H9 (cell line): ENCODE measurements at regions not wholly inside any gene's neighbourhood (a gene's known extent, or its start where the extent isn't known, plus 50 kb on each side); places are given as distances from the start of the nearest gene placed in this dataset.

Experiments used
- DNase-seq: peaks from one replicate; pipeline ENCODE4 v3.0.0-alpha.2; 2017
- H2AFZ ChIP-seq: one replicate; pipeline ENCODE4 v1.6.1; 2013; ENCODE audit warnings: mild to moderate bottlenecking, low read length, control low read depth, moderate library complexity
- H2AK5ac ChIP-seq: 2 replicates; pipeline ENCODE4 v1.6.1; 2013; ENCODE audit warnings: low read length, control low read depth, mixed read lengths; ENCODE audit not compliant: insufficient read length
- H2BK120ac ChIP-seq: one replicate; pipeline ENCODE4 v1.6.1; 2013; ENCODE audit warnings: low read depth, mild to moderate bottlenecking, low read length, control low read depth, inconsistent platforms; ENCODE audit not compliant: poor library complexity, severe bottlenecking
- H2BK12ac ChIP-seq: 2 replicates; pipeline ENCODE4 v1.6.1; 2013; ENCODE audit warnings: low read length, control low read depth, mixed read lengths, low read depth; ENCODE audit not compliant: insufficient read length
- H2BK15ac ChIP-seq: 2 replicates; pipeline ENCODE4 v1.6.1; 2013; ENCODE audit warnings: low read depth, low read length, control low read depth
- H2BK20ac ChIP-seq: one replicate; pipeline ENCODE4 v1.6.1; 2013; ENCODE audit warnings: low read depth, mild to moderate bottlenecking, low read length, control low read depth, inconsistent platforms; ENCODE audit not compliant: poor library complexity, severe bottlenecking
- H2BK5ac ChIP-seq: 2 replicates; pipeline ENCODE4 v1.6.1; 2013; ENCODE audit warnings: low read length, control low read depth, mixed read lengths; ENCODE audit not compliant: insufficient read length
- H3K14ac ChIP-seq: 2 replicates; pipeline ENCODE4 v1.6.1; 2013; ENCODE audit warnings: low read length, control low read depth; ENCODE audit not compliant: insufficient read depth
- H3K18ac ChIP-seq: 2 replicates; pipeline ENCODE4 v1.6.1; 2013; ENCODE audit warnings: low read depth, mild to moderate bottlenecking, mixed read lengths, low read length, control low read depth; ENCODE audit not compliant: insufficient read length
- H3K23ac ChIP-seq: 2 replicates; pipeline ENCODE4 v1.6.1; 2013; ENCODE audit warnings: low read length, control low read depth, mixed read lengths, low read depth; ENCODE audit not compliant: insufficient read length
- H3K23me2 ChIP-seq: 2 replicates; pipeline ENCODE4 v1.6.1; 2013; ENCODE audit warnings: low read depth, mild to moderate bottlenecking, mixed read lengths, low read length, control low read depth; ENCODE audit not compliant: insufficient read length, poor library complexity, severe bottlenecking
- H3K27ac ChIP-seq: 2 replicates; pipeline ENCODE4 v1.5.1; 2013; ENCODE audit warnings: low read length, control low read depth, mixed read lengths, low read depth; ENCODE audit not compliant: insufficient read length
- H3K27me3 ChIP-seq: 2 replicates; pipeline ENCODE4 v1.6.1; 2013; ENCODE audit warnings: low read length, control low read depth, inconsistent platforms; ENCODE audit not compliant: insufficient read depth
- H3K4ac ChIP-seq: 2 replicates; pipeline ENCODE4 v1.6.1; 2013; ENCODE audit warnings: low read depth, mild to moderate bottlenecking, control low read depth, inconsistent platforms, low read length, moderate library complexity
- H3K4me1 ChIP-seq: 2 replicates; pipeline ENCODE4 v1.6.1; 2013; ENCODE audit warnings: low read length, control low read depth, inconsistent platforms; ENCODE audit not compliant: insufficient read depth
- H3K4me2 ChIP-seq: 2 replicates; pipeline ENCODE4 v1.6.1; 2013; ENCODE audit warnings: low read length, control low read depth, mixed read lengths; ENCODE audit not compliant: insufficient read length, insufficient read depth
- H3K56ac ChIP-seq: 2 replicates; pipeline ENCODE4 v1.6.1; 2013; ENCODE audit warnings: low read depth, mild to moderate bottlenecking, mixed read lengths, low read length, control low read depth; ENCODE audit not compliant: insufficient read length
- H3K79me1 ChIP-seq: 2 replicates; pipeline ENCODE4 v1.6.1; 2013; ENCODE audit warnings: low read depth, mild to moderate bottlenecking, moderate library complexity, low read length, control low read depth, inconsistent platforms; ENCODE audit not compliant: insufficient read depth, poor library complexity, severe bottlenecking
- H3K79me2 ChIP-seq: 2 replicates; pipeline ENCODE4 v1.6.1; 2013; ENCODE audit warnings: low read length, control low read depth, inconsistent platforms; ENCODE audit not compliant: insufficient read depth
- H3K9ac ChIP-seq: 2 replicates; pipeline ENCODE4 v1.6.1; 2013; ENCODE audit warnings: low read length, control low read depth, mixed read lengths; ENCODE audit not compliant: insufficient read length; ENCODE audit errors: extremely low read depth
- H3K9me3 ChIP-seq: one replicate; pipeline ENCODE4 v1.6.1; 2013; ENCODE audit warnings: low read depth, low read length, inconsistent platforms; ENCODE audit not compliant: control insufficient read depth
- H3T11ph ChIP-seq: one replicate; pipeline ENCODE4 v1.6.1; 2013; ENCODE audit warnings: mild to moderate bottlenecking, low read length, control low read depth, inconsistent platforms
- H4K20me1 ChIP-seq: one replicate; pipeline ENCODE4 v1.6.1; 2013; ENCODE audit not compliant: control insufficient read depth, insufficient read length, insufficient read depth
- H4K5ac ChIP-seq: 2 replicates; pipeline ENCODE4 v1.6.1; 2013; ENCODE audit warnings: low read depth, mild to moderate bottlenecking, mixed read lengths, low read length, control low read depth; ENCODE audit not compliant: insufficient read length
- H4K8ac ChIP-seq: replicated peaks from 2 replicates; pipeline ENCODE4 v1.6.1; 2013; ENCODE audit warnings: low read length, control low read depth, mixed read lengths, low read depth; ENCODE audit not compliant: insufficient read length
- H4K91ac ChIP-seq: 2 replicates; pipeline ENCODE4 v1.6.1; 2013; ENCODE audit warnings: low read depth, mild to moderate bottlenecking, moderate library complexity, mixed read lengths, low read length, control low read depth; ENCODE audit not compliant: insufficient read length
- H3K27ac Mint-ChIP-seq, 3 experiments: 2 replicates in 2 of 3; 3 replicates in 1 of 3; pipeline ENCODE4 v1.8.0; 2020 to 2021; ENCODE audit warnings: mixed read lengths in 3 of 3, mild to moderate bottlenecking in 1 of 3, moderate library complexity in 1 of 3
- H3K27me3 Mint-ChIP-seq: 2 replicates; pipeline ENCODE4 v1.8.0; 2021; ENCODE audit warnings: low read depth, mild to moderate bottlenecking, moderate library complexity, mixed read lengths
- H3K36me3 Mint-ChIP-seq, 3 experiments: 2 replicates in 2 of 3; 3 replicates in 1 of 3; pipeline ENCODE4 v1.8.0; 2020 to 2021; ENCODE audit warnings: low read depth in 3 of 3, mixed read lengths in 3 of 3; ENCODE audit not compliant: insufficient read depth in 1 of 3
- H3K4me1 Mint-ChIP-seq, 2 experiments: 2 replicates each; pipeline ENCODE4 v1.8.0; 2020; ENCODE audit warnings: mixed read lengths in 2 of 2
- H3K4me3 Mint-ChIP-seq, 2 experiments: 2 replicates in 1 of 2; 3 replicates in 1 of 2; pipeline ENCODE4 v1.8.0; 2020 to 2021; ENCODE audit warnings: mild to moderate bottlenecking in 2 of 2, mixed read lengths in 2 of 2, moderate library complexity in 1 of 2
- H3K9me3 Mint-ChIP-seq, 2 experiments: 2 replicates in 1 of 2; 3 replicates in 1 of 2; pipeline ENCODE4 v1.8.0; 2020; ENCODE audit warnings: mild to moderate bottlenecking in 2 of 2, mixed read lengths in 2 of 2, moderate library complexity in 1 of 2
- WGBS: extraction: QIAGEN DNeasy Blood & Tissue Kit; methylation state at CpG from one replicate; pipeline ENCODE4 v1.1.7; 2013; ENCODE audit warnings: missing lambda C conversion rate, low lambda C conversion rate, mixed read lengths; ENCODE audit not compliant: insufficient read length; ENCODE audit errors: extremely low coverage; 5-methylcytosine and 5-hydroxymethylcytosine counted together
- TF ChIP-seq, protein P1 (sequence below): fragments of 200-600 bp; sonication (generic); conservative IDR thresholded peaks from 3 replicates; pipeline ENCODE4 v1.8.0; 2021; ENCODE audit warnings: antibody characterized with exemption, mild to moderate bottlenecking

GRCh38 chr6:11473008-11473740 lies 64.4 kb upstream of the TMEM170B start:
- no peaks in the 10 kb centered on the region for H3K4me1 ChIP-seq
- no peak for DNase-seq
- H3K79me2 ChIP-seq = no peaks in the 10 kb centered on the region
- no peaks in the 10 kb centered on the region for H3K23me2 ChIP-seq
- no peak overlapping the region for H3K27ac ChIP-seq
- H3K18ac ChIP-seq = no peak overlapping the region
- no peak overlapping the region for H3T11ph ChIP-seq
- H3K27me3 ChIP-seq = no peaks in the 10 kb centered on the region
- H2BK120ac ChIP-seq = no peak overlapping the region
- no peak overlapping the region for H4K5ac ChIP-seq
- Mint-ChIP-seq H3K36me3 (no peaks in the 10 kb centered on the region), H3K4me3 (no peak overlapping the region), H3K27me3 (no peaks in the 10 kb centered on the region), H3K27ac (no peak overlapping the region), H3K4me1 (0 out of 4 replicates have a peak, but pooled peaks cover 0 to 3% of the 10 kb centered on the region in 2 experiments), H3K9me3 (no peaks in the 10 kb centered on the region)
- TF ChIP-seq, protein P1, sequence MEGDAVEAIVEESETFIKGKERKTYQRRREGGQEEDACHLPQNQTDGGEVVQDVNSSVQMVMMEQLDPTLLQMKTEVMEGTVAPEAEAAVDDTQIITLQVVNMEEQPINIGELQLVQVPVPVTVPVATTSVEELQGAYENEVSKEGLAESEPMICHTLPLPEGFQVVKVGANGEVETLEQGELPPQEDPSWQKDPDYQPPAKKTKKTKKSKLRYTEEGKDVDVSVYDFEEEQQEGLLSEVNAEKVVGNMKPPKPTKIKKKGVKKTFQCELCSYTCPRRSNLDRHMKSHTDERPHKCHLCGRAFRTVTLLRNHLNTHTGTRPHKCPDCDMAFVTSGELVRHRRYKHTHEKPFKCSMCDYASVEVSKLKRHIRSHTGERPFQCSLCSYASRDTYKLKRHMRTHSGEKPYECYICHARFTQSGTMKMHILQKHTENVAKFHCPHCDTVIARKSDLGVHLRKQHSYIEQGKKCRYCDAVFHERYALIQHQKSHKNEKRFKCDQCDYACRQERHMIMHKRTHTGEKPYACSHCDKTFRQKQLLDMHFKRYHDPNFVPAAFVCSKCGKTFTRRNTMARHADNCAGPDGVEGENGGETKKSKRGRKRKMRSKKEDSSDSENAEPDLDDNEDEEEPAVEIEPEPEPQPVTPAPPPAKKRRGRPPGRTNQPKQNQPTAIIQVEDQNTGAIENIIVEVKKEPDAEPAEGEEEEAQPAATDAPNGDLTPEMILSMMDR = no peak
- H3K4ac ChIP-seq = no peak overlapping the region
- H3K14ac ChIP-seq = no peak overlapping the region
- H2BK12ac ChIP-seq = no peak overlapping the region
- H2BK20ac ChIP-seq = no peak overlapping the region
- no peak overlapping the region for H3K4me2 ChIP-seq
- H2BK5ac ChIP-seq = no peak overlapping the region
- WGBS = no CpG with 5 or more reads among the region's 16 CpGs
- no peak overlapping the region for H4K8ac ChIP-seq
- H4K91ac ChIP-seq = no peak overlapping the region
- no peaks in the 10 kb centered on the region for H3K9me3 ChIP-seq
- no peak overlapping the region for H3K9ac ChIP-seq
- H2BK15ac ChIP-seq = no peak overlapping the region
- no peak overlapping the region for H2AK5ac ChIP-seq
- no peaks in the 10 kb centered on the region for H3K79me1 ChIP-seq
- H3K23ac ChIP-seq = no peak overlapping the region
- no peaks in the 10 kb centered on the region for H4K20me1 ChIP-seq
- no peak overlapping the region for H2AFZ ChIP-seq
- no peak overlapping the region for H3K56ac ChIP-seq
